Kidney tubule cell (primary cell): ENCODE measurements at regions not wholly inside any gene's neighbourhood (a gene's known extent, or its start where the extent isn't known, plus 50 kb on each side); places are given as distances from the start of the nearest gene placed in this dataset.

ENCODE experiments used
- DNase-seq: peaks from one replicate; pipeline ENCODE4 v3.0.0-alpha.2; 2018; ENCODE audit warnings: low spot score

GRCh38 chr2:116645155-116645554, 1169.3 kb upstream of the DDX18 start:
- no peak for DNase-seq

GRCh38 chr2:116668691-116669090, 1145.8 kb upstream of the DDX18 start:
- DNase-seq = no peak

GRCh38 chr2:116669782-116670181, 1144.7 kb upstream of the DDX18 start:
- DNase-seq = peak; percentile 1

DNA sequence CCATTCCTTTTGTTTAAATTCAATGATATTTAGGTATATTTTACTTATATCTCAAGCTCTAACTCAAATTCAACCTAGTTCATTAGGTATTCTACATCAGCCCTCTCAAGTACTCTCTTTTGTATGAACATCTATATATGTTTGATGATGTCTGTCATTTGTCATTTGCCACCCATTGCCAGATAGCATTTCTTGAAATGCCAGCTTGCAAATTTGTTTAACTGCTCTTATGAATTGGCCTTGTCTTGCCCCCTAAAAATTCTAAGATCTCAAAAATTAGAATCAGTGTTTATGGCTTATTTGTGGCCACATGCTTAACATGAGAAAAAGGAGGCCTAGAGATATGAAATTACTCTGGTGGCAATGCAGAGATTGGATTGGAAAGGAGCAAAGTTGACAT, 1140.3 kb upstream of the DDX18 start:
- DNase-seq = no peak

GRCh38 chr2:116676776-116677175, 1137.7 kb upstream of the DDX18 start:
- DNase-seq = no peak

DNA sequence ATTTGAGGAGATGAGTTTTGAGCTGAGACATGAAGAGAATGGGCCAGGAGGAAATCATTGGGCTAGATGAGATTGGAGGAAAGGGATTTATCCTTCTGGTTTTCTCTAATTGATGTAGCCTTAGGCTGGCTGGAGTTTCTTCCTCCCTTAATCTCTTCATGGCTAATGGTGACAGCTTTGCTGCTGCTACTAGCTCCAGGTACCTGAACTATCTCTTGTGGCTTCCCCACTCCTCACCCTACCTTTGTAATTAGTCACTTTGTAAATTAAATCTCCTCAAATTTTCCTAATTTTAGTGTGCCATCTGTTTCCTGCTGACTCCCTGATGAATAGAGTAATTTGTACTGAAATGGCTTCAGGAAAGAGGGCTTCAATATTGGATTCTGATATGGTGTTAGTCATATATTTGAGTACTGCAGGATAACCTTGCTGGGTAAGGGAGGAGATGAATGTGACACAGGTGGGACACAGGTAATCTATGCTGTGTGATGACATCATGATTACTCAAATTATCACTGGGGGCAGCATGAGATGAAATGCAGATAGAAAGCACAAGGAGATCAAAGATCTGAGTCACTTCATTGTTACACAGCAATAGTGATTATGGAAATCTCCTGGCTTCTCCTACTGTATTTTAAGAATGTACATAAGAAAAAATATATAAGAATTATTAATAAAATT, 1134.1 kb upstream of the DDX18 start:
- DNase-seq = no peak

GRCh38 chr2:116687371-116687770, 1127.1 kb upstream of the DDX18 start:
- no peak for DNase-seq

DNA sequence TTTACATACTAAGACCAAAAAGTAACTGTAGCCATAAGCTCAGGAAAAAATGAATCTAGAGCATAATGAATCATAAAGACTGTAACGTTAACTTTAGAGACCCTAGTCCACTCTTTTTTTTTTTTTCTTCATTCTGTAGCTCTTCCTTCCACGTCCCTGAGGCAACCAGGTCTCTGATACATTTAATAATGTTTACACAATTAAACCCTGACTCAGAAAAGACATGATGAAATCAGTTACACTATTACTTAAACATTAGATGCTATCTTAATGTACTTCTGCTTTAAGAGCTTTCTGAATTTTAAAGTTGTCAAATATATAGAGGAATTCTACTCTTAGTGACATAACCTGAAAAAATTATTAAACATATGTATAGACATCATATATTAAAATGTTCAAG, 1121.5 kb upstream of the DDX18 start:
- DNase-seq = no peak

DNA sequence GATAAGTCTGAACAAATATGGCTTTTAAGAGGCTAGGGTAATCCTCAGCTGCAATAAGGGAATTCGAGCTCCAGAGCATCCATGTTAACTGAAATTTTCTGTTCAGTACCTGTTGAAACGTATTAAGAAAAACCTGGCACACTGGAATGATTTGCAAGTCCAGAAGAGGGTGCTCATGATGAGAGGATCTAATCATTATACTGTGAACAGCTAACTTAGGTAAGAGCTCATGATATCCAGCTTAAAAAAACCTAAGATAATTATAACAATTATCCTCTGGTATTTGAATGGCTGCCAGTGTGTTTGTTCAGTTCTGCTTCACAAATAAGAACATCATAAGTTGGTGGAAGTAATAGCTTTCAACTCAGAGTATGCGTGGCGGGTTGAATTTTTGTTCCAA, 1118.3 kb upstream of the DDX18 start:
- no peak for DNase-seq

GRCh38 chr2:116696903-116697302, 1117.6 kb upstream of the DDX18 start:
- no peak for DNase-seq

DNA sequence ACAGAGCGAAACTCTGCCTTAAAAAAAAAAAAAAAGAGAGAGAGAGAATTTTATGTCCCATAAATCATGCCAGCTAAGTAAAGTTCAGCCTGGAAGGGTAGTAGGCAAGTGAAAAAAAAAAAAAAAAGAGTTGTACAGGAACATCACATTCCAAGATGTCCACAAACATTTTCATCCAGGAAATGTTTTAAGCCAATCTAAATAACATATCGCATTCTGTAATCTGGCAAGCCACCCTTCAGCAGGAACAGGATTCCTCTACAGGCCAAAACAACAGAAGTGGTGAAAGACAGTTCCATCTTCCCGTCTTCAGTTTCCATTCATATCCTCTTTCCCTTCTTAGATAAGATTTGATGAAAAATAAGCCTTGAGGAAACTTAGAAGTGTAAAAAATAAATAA, 1108.1 kb upstream of the DDX18 start:
- no peak for DNase-seq

- no peak for DNase-seq
Observed at GRCh38 chr2:116716038-116716437, 1098.5 kb upstream of the DDX18 start.

DNA sequence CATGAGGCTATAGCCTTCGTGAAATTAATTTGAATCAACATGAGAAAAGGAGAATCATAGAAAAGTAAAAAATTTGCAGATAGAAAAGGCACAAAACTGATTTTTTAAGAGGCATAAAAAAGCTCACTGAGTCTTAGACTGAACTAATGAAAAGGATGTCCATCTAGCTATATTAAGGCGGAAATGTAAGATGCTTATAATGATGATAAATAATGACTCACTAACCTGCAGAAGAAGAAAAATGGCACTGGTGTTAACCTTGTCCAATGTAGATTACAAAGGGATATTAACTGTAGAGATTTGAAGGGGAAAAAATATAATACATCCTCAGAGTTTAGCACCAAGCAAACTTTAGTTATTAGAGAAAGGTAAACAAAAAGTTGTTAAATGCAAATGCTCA, 1098.0 kb upstream of the DDX18 start:
- DNase-seq = no peak

DNA sequence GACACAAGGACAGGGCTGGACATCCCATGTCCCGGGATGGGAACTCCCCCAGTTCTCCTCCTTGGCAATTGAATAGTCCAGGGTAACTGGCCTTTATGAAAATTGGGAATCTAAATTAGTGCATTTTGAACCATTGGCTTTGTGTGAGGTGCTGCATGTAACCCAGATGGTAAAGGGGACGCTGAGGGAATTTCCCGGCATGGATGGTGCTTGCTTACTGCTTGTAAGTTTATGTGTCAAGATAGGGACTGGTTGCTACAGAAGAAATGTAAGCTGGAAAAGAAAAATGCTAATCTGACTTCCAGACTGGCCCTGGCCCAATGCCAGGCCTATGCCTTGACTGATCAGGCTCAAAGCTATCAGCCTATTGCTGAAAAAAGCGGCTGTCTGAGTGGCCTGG, 1096.7 kb upstream of the DDX18 start:
- no peak for DNase-seq

DNA sequence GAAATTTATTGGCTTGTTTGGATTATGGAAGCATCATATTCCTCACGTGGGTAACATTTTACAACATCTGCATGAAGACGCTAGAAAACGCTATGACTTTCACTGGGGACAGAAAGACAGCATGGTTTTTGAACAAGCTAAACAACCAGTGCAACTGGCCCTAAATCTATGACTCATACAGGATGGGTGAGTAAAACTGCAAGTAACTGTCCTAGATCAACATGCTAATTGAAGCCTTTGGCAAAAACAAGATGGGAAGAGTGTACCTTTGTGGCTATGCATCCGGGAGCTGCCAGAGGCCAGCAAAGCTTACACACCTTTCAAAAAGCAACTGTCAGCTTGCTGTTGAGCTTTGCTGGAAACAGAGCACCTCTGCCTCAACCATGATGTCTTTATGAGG, 1096.0 kb upstream of the DDX18 start:
- peak; percentile 1 for DNase-seq

- DNase-seq = peak; percentile 86
Observed at GRCh38 chr2:116719836-116720235, 1094.7 kb upstream of the DDX18 start.

DNA sequence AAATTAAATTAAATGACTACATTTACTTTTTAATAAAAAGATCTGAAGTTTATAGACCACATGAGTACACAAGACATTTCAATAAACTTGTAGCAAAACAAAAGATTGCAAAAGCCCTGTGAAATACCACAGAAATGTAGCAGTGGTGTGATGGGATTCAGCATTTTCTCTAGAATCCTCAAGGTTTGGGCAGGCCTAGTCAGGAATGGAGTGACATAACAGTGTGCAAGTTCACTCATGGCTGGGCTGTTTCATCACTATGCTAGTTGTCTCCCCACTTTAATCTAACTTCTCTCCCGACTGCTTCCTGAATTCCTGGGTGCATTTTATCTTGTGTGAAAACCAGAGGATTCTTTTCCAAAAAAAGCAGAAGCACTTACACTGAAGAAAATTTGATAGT, 1089.9 kb upstream of the DDX18 start:
- no peak for DNase-seq

DNA sequence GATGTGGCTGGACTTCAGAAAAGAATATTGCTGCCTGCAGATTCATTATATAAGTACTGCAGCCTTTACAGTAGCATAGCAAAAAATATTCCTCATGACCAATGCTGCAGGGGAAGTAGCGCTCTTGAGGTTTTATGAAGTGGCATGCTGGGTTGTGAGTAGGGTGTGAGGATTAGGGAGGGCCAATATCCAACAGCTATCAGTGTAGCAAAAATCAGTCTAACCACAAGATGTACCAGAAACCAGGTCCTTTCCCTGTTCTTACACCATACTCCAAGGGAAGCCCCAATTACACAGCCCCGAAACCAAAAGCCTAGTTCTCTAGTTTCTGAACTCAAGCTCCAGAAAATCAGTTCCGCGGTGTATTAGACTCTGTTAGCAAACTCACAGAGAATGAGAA, 1082.2 kb upstream of the DDX18 start:
- DNase-seq = no peak

DNA sequence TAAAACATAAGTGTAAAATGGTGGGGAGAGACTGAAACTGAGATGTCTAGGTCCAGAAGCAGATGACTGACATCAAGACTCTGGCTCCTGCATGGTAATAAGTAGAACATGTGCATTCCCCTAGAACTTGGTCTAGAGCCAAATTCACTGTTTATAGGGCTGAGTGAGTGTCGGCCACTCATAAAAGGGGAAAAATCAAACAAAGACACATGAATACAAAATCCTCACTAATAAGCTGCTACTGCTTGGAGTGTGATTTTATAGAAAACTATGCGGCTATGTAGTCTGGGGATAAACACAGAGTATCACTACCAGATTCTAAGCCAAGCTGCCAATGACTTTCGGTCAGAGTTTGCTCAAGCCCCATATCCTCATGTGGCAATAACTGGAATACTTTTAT, 1080.8 kb upstream of the DDX18 start:
- no peak for DNase-seq

GRCh38 chr2:116737951-116738350, 1076.5 kb upstream of the DDX18 start:
- no peak for DNase-seq

- no peak for DNase-seq
Observed at GRCh38 chr2:116747103-116747502, 1067.4 kb upstream of the DDX18 start.

- DNase-seq = no peak
Observed at GRCh38 chr2:116749994-116750393, 1064.5 kb upstream of the DDX18 start.

GRCh38 chr2:116754381-116755101, 1060.0 kb upstream of the DDX18 start:
- no peak for DNase-seq

- no peak for DNase-seq
Observed at GRCh38 chr2:116761864-116762263, 1052.6 kb upstream of the DDX18 start.
